Bone marrow (tissue), 2 donors: ENCODE measurements at regions not wholly inside any gene's neighbourhood (a gene's known extent, or its start where the extent isn't known, plus 50 kb on each side); places are given as distances from the start of the nearest gene placed in this dataset.

Experiments used
- DNase-seq, 2 donors: peaks; one replicate each; lab custom pipeline; 2025; lab: John Stamatoyannopoulos, UW

DNA sequence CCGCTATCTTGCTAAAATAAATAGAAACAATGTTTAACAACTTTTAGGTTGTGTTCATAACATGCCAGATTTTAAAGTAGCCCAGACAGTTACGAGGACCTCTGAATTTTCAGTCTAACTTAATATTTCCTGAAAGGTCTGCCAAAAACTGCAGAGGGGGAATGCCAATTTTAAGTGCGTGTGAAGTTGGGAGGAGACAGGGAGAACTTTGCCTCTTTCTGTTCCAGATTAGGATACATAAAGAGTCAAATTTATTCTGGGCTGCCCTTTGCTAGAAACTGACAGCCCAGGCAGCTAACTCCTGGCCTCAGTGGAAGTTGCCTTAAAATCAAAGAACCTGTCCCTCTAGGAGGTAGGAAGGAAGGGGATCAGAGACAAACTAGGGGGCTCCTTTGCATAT is 52.3 kb upstream of the PIP4K2A start:
- DNase-seq: no peak

DNA sequence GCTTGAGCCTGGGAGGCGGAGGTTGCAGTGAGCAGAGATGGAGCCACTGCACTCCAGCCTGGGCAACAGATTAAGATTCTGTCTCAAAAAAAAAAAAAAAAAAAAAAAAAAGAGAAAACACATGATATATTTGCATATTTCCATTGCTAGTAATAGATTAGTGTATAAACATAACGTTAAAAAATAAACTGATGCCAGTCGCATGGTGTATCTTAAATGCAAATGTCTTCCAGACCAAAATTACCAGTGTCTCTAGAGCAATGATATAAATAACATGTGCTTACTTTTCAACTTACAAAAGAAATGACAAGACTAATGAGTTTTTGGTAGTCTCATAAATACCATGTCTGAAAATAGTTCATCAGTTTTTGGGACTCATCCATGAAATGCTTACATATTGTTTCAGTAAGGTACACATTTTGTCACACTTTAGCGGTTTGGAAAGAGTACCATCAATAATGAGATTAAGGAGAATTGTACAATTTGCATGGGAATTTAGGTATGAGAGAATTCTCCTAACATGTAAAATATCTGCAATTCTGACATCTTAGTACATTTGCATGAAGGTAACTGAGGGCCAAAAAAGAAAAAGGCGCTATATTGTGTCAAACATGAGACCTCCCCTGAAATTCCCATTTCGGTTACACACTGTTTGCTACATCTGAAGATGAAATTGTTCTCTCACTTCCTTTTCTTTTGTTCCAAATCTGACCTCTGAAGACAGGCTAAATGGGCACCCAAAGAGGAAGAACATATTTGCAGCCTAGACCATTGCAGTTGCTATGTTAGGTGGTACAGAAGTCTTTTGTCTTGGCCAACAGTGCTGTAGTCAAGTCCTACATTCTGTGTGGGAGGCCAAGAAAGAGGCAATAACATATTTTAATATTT is 51.5 kb upstream of the PIP4K2A start:
- no peak for DNase-seq

DNA sequence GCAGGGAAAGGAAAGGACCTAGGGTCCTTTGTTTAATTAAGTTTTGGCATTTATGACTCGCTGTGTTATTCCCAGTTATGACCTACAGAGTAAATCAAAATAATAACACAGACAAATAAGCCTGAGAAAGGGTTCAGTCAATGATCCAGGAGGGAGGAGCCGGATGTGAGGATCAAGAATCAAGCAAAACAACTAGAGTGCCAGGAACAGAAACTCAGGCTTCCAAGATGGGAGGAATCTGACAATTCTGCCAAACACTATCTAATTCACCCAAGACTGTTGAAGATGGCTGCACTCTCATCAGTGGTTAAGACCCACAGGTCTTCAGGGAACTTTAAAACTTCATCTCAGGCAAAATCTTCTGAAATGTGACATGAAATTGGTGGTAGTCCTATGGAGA is 50.3 kb upstream of the PIP4K2A start:
- no peak for DNase-seq
